Loucy (cell line): ENCODE measurements at regions not wholly inside any gene's neighbourhood (a gene's known extent, or its start where the extent isn't known, plus 50 kb on each side); places are given as distances from the start of the nearest gene placed in this dataset.

Experiments
- EZH2phosphoT487 ChIP-seq: fragments of 200-600 bp; IDR thresholded peaks from 2 replicates; pipeline ENCODE4 v1.6.1; 2018; ENCODE audit warnings: antibody characterized with exemption, mild to moderate bottlenecking, moderate library complexity, borderline replicate concordance
- TF ChIP-seq, protein P1 (sequence below): fragments of 200-600 bp; sonication (generic); conservative IDR thresholded peaks from 2 replicates; pipeline ENCODE4 v1.5.1; 2014; ENCODE audit warnings: mild to moderate bottlenecking, antibody characterized with exemption, low read length

DNA sequence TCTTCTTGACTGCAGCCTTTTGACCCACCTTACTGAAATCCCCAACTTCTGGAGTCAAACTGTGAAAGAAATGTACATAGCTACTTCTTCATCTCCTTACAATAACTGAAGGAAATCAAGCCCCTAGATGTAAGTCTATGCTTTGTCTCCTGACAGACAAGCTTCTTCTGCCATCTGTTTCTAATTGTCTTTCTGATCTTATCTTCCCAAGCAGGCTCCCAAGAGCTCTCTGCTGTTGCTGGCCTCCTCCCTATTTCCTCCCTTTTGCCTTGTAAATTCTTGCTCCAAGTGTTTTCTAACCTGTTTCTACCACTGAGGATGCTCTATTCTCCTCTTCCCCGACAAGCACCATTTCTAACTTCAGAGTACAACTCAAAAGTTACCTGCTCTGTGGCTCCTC is 77.4 kb upstream of the OSR1 start:
- TF ChIP-seq, protein P1, sequence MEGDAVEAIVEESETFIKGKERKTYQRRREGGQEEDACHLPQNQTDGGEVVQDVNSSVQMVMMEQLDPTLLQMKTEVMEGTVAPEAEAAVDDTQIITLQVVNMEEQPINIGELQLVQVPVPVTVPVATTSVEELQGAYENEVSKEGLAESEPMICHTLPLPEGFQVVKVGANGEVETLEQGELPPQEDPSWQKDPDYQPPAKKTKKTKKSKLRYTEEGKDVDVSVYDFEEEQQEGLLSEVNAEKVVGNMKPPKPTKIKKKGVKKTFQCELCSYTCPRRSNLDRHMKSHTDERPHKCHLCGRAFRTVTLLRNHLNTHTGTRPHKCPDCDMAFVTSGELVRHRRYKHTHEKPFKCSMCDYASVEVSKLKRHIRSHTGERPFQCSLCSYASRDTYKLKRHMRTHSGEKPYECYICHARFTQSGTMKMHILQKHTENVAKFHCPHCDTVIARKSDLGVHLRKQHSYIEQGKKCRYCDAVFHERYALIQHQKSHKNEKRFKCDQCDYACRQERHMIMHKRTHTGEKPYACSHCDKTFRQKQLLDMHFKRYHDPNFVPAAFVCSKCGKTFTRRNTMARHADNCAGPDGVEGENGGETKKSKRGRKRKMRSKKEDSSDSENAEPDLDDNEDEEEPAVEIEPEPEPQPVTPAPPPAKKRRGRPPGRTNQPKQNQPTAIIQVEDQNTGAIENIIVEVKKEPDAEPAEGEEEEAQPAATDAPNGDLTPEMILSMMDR: no peak
- no peak for TF ChIP-seq EZH2phosphoT487
